GM21723 (cell line): ENCODE measurements at regions not wholly inside any gene's neighbourhood (a gene's known extent, or its start where the extent isn't known, plus 50 kb on each side); places are given as distances from the start of the nearest gene placed in this dataset.

Experiments used
- ATAC-seq: cut with Tn5 transposase; IDR thresholded peaks from one replicate; pipeline ENCODE4 v1.9.1; 2021; ENCODE audit warnings: mild to moderate bottlenecking, moderate library complexity; ENCODE audit not compliant: unreplicated experiment

DNA sequence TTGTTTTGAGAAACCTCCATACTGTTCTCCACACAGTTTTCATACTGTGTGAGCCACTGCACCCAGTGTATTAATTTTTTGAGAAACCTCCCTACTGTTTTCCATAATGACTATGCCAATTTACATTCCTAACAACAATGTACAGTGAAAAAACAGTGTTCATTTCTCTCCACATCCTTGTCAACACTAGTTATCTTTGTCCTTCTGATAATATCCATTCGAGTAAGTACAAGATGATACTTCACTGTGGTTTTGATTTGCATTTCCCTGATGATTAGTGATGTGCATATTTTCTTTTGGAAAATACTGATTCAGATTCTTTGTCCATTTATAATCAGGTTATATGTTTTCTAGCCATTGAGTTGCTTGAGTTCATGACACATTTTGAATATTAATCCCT lies 462.0 kb downstream of the CDH11 start:
- no peak for ATAC-seq

DNA sequence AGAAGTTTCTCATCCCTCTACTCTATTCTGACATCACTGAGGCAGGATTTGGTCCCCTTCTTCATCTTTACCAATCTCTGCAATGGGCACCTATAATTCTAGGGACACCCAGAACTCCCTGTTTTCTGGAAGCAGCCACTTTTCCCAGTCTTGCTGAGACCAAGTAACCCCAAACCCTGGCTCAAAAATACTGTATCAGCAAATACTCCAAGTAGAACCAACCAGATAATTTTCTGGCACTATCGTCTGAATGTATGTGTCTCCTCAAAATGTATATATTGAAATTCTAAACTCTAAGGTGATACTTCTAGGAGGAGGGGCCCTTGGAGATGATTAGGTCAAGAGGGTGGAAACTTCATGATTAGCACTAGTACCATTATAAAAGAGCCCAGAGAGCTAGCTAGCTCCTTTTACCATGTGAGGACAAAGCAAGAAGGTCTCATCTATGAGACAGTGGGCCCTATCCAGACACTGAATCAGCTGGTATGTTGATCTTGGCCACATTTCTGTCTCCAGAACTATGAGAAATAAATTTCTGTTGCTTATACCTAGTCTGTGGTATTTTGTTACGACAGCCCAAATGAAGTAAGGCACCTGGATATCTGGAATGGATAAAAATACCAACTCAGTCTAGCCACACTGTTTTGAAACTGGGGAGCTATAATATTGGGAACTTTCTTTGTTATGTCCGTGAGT lies 464.4 kb downstream of the CDH11 start:
- ATAC-seq = no peak

GRCh38 chr16:64656471-64656870 lies 465.4 kb downstream of the CDH11 start:
- no peak for ATAC-seq

- ATAC-seq = no peak
Measured at GRCh38 chr16:64654178-64654577, 467.7 kb downstream of the CDH11 start.

DNA sequence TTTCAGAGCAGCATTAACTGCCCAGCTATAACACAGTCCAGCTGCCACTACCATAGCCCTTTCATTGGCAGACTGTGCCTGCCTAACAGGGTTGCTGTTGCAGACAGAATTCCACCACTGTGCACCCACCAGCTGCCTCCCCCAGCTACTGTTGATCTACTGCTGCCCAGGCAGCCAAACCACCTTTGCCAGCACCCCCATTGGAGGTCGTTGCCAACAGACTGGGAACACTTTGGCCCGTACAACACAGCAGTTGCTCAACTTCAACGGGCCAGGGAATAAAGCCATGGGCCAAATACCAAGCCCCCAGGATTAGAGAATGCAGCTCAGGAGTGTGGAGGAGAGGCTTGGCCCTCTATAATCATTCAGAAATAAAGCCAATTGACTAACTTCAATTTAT lies 473.6 kb downstream of the CDH11 start:
- ATAC-seq = no peak

DNA sequence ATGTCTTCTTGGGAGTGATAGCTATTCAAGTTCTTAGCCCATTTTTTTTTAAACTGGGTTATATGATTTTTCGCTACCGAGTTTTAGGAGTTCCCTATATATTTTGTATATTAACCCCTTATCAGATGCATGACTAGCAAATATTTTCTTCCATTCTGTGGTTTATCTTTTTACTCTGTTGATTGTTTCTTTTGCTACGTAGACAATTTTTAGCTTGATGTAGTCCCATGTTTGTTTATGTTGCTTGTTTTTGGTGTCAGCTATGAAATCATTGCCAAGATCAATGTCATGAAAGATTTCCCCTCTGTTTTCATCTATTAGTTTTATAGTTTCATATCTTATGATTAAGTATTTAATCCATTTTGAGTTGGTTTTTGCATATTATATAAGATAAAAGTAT lies 480.5 kb downstream of the CDH11 start:
- ATAC-seq = no peak

DNA sequence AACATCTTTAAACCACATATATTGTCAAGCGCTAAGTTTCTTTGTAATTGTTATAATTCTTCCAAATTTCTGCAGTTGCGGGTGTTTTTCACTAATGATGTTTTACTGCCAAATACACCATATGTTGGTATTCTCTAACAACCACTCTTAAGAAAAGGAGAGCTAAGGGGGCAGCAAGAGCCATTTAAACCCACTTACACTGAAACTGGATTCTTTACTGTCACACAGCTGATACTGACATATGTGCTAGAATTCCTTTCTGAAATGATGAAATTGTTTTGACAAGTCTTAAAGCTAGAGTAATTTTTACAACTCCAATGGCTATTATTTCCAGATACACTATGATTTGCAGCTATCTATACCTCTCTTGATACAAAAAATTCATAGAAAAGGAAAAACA lies 483.1 kb downstream of the CDH11 start:
- ATAC-seq = no peak

DNA sequence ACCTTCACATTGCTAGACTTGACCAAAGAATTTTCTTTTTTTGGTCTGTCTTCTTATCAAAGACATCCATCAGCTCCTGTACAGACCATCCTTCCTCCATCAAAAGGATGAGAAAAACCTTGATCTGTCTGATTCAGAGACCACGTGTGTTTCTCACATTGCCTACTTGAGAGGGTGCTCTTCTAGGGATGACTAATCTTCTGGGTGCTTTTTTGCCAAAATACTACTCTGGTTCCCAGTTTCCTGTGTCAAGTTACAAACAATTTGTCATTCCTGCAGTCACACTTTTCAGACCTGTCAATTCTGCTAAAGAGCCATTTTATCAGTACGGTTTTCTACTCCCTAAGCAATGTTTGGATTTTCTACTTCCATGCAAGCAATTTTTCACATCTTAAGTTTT lies 492.2 kb downstream of the CDH11 start:
- ATAC-seq = no peak

- no peak for ATAC-seq
Measured at GRCh38 chr16:64627781-64628180, 494.1 kb downstream of the CDH11 start.

DNA sequence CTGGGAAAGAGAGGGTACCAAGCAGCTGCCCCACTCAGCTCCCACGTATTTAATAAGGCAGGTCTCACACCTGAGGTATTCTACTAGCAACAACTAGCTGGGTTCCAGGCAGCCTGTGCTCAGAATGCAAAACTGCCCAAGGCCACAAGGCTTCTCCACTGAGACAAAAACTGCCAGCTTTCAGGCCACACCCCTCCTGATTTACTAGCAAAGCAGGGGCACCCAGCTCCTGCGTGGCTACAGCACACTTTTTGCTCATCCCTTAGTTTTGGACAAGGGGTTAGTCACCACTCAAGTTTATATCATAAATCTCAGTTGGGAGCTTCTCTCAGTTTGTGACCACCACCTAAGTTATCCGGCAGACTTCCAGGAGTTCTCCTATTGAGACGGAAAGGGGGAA lies 494.6 kb downstream of the CDH11 start:
- ATAC-seq = no peak

- ATAC-seq = no peak
Measured at GRCh38 chr16:64626776-64627175, 495.1 kb downstream of the CDH11 start.

DNA sequence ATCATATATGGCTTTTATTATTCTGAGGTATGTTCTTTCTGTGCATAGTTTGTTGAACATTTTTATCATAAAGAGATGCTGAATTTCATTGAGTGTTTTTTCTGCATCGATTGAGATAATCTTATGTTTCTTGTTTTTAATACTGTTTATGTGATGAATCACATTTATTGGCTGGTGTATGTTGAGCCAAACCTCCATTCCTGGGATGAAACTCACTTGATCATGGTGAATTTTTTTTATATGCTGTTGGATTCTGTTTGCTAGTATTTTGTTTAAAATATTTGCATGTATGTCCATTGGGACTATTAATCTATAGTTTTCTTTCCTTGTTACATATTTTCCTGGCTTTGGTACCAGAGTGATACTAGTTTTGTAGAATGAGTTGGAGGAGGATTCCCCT lies 500.2 kb downstream of the CDH11 start:
- no peak for ATAC-seq

- ATAC-seq = no peak
Measured at GRCh38 chr16:64617836-64618476, 503.9 kb downstream of the CDH11 start.

DNA sequence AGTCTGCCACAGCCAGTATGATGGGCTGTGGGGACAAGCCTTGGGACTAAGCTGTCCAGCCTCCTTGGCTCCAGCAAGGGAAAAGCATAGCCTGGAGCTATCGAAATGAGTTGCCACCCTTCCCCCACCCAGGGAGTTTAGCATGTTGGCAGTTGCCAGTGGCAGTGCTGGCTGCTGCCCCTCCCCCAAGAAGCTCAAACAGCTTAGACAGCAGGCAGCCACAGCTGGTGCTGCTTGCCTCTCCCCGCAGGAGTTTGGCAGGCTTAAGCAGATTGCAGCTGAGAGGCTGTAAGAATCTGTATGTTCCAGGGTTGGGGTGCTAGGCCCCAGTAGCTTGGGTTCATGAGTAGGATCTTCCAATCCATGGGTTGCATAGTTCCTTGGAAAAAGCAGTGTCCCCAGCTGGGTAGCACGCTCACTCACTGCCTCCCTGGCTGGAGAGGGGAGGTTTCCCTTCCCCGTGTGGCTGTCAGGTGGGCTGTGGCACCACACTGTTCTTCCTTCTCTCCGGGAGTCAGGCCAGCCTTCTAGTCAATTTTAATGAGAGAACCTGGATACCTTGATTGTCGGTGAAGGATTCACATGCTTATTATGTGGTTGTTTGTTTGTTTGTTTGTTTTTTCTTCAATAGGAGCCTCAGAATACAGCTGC lies 506.1 kb downstream of the CDH11 start:
- no peak for ATAC-seq

GRCh38 chr16:64596196-64596595 lies 525.7 kb downstream of the CDH11 start:
- ATAC-seq = no peak

DNA sequence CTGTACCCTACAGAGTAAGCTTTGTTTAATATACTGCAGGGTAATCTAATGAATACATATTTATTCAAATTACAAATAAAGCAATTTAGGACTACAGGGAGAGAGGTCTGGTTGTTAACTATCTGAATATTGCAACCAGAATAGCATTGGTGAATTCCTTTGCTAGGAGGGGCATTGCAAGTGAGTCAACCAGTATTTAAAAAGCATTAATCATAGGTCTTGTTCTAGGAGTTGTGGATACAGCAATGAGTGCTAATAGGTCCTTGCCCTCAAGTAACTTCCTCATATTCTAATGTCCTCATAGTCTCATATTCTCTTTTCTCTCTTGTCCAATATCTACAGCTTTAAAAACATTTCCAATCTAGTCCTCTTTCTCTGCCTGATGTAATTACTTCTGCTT lies 531.4 kb downstream of the CDH11 start:
- no peak for ATAC-seq

GRCh38 chr16:64589836-64590235 lies 532.0 kb downstream of the CDH11 start:
- no peak for ATAC-seq

GRCh38 chr16:64586781-64587180 lies 535.1 kb downstream of the CDH11 start:
- ATAC-seq = no peak

GRCh38 chr16:64585367-64585766 lies 536.5 kb downstream of the CDH11 start:
- no peak for ATAC-seq

GRCh38 chr16:64580558-64580957 lies 541.3 kb downstream of the CDH11 start:
- ATAC-seq = no peak

DNA sequence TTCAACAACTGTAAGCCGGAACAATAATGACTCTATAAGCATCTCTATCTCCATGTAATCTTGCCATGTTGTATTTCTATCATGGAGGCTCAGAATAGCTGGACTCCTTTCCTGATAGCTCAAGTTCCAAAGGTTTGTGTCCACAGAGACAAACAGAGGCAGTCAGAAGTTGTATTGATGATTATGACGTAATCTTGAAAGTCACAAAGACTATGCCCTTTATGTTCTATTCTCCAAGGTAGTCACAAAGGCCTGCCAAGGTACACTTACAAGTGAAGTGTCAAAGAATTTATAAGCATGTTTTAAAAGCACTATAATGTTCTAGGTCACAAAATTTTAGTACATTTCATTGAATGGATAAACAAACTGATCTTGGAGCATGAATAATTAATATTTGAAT lies 542.2 kb downstream of the CDH11 start:
- no peak for ATAC-seq

GRCh38 chr16:64545768-64546167 lies 576.1 kb downstream of the CDH11 start:
- ATAC-seq = no peak
